Small intestine (tissue), 7 donors: ENCODE measurements at regions not wholly inside any gene's neighbourhood (a gene's known extent, or its start where the extent isn't known, plus 50 kb on each side); places are given as distances from the start of the nearest gene placed in this dataset.
"Not testable (repeated sequence)": the region's sequence is repeated elsewhere in the genome, so short reads cannot be mapped to it uniquely, and the experiment has no call there.

Experiments
- DNase-seq, 2 donors: peaks; one replicate each; pipeline versions ENCODE4 v3.0.0 to v3.0.0-alpha.2; 2013
- FAIRE-seq: peaks from 2 replicates; lab custom pipeline; 2012; peaks lifted over from hg19 to GRCh38; lab: Jason Lieb, UNC
- H3K27ac ChIP-seq, 3 donors: one replicate each; pipeline ENCODE4 v1.5.1; 2013; ENCODE audit warnings: low read length in 2 of 3, mild to moderate bottlenecking in 2 of 3, control low read depth in 1 of 3, inconsistent platforms in 1 of 3, low read depth in 1 of 3, moderate library complexity in 1 of 3
- H3K27me3 ChIP-seq, 3 donors: one replicate each; pipeline ENCODE4 v1.6.1; 2013; ENCODE audit warnings: low read length in 3 of 3, inconsistent platforms in 1 of 3; ENCODE audit not compliant: control insufficient read depth in 3 of 3, insufficient read depth in 3 of 3
- H3K36me3 ChIP-seq, 3 donors: one replicate each; pipeline ENCODE4 v1.6.1; 2013; ENCODE audit warnings: low read length in 3 of 3, inconsistent platforms in 1 of 3, low read depth in 1 of 3, mild to moderate bottlenecking in 1 of 3, moderate library complexity in 1 of 3; ENCODE audit not compliant: control insufficient read depth in 3 of 3, insufficient read depth in 2 of 3
- H3K4me1 ChIP-seq, 3 donors: one replicate each; pipeline ENCODE4 v1.6.1; 2013; ENCODE audit warnings: low read length in 2 of 3, inconsistent platforms in 1 of 3, low read depth in 1 of 3, mild to moderate bottlenecking in 1 of 3, moderate library complexity in 1 of 3; ENCODE audit not compliant: control insufficient read depth in 3 of 3, insufficient read depth in 2 of 3
- H3K4me3 ChIP-seq, 3 donors: one replicate each; pipeline ENCODE4 v1.5.1; 2013; ENCODE audit warnings: low read length in 3 of 3, control low read depth in 1 of 3, inconsistent platforms in 1 of 3, low read depth in 1 of 3, mild to moderate bottlenecking in 1 of 3, moderate library complexity in 1 of 3
- H3K9me3 ChIP-seq, 2 donors: one replicate each; pipeline ENCODE4 v1.6.1; 2013; ENCODE audit warnings: low read depth in 1 of 2, low read length in 1 of 2; ENCODE audit not compliant: control insufficient read depth in 2 of 2, insufficient read depth in 1 of 2
- WGBS, 3 donors: extraction: QIAGEN DNeasy Blood & Tissue Kit; methylation state at CpG; one replicate each; pipeline ENCODE4 v1.1.7; 2013; 5-methylcytosine and 5-hydroxymethylcytosine counted together
- donor health status: healthy with polysubstance abuse.
- donor health status: control.
- donor health status: control.
- donor health status: Bipolar disorder and iron deficiency.
- donor health status: healthy.

GRCh38 chr2:199543606-199544172, 86.0 kb upstream of the SATB2 start:
- Histone ChIP-seq H3K27me3 (no peaks in the 10 kb centered on the region), H3K9me3 (no peaks in the 10 kb centered on the region), H3K27ac (no peak overlapping the region), H3K4me1 (no peaks in the 10 kb centered on the region), H3K36me3 (no peaks in the 10 kb centered on the region), H3K4me3 (no peak overlapping the region)
- DNase-seq (no peak), FAIRE-seq (no peak)
- 70 to 78% (median 77%) methylated on average over 4 of the region's 4 CpGs for WGBS, 3 donors

DNA sequence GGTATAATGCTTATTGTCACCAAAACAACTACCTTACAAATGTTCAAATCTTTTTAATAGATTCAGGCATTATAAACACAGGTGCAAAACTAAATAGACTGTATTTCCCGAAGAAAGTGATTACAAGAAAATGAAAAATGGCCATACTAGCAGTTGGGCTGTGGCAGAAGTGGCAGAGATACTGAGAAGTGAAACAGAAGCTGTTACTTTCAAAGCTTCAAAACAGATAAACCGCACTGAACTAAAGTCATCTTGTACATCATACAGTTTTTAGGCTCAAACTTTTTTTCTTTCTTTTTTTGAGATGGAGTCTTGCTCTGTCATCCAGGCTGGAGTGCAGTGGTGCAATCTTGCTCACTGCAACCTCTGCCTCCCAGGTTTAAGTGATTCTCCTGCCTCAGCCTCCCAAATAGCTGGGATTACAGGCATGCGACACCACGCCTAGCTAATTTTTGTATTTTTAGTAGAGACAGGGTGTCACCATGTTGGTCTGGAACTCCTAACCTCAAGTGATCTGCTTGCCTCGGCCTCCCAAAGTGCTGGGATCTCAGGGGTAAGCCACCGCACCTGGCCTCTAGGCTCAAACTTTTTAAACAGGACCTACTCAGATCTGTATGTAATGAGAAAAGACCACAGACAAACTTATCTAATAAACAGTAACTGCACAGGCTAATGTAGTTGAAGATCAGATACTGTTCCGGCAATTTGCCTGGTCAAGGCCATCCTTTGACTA, 77.9 kb upstream of the SATB2 start:
- no peaks in the 10 kb centered on the region for H3K36me3 ChIP-seq
- no peaks in the 10 kb centered on the region for H3K9me3 ChIP-seq
- no peak overlapping the region for H3K4me3 ChIP-seq
- DNase-seq: no peak
- no peak for FAIRE-seq
- WGBS, 3 donors: 71 to 81% (median 76%) methylated on average over 7 of the region's 7 CpGs
- H3K4me1 ChIP-seq: no peaks in the 10 kb centered on the region
- H3K27me3 ChIP-seq: no peaks in the 10 kb centered on the region
- H3K27ac ChIP-seq: no peak overlapping the region

DNA sequence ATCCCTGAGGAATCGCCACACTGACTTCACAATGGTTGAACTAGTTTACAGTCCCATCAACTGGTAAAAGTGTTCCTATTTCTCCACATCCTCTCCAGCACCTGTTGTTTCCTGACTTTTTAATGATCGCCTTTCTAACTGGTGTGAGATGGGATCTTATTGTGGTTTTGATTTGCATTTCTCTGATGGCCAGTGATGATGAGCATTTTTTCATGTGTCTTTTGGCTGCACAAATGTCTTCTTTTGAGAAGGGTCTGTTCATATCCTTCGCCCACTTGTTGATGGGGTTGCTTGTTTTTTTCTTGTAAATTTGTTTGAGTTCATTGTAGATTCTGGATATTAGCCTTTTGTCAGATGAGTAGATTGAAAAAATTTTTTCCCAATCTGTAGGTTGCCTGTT, 76.1 kb upstream of the SATB2 start:
- not testable (repeated sequence) for FAIRE-seq, H3K27me3 ChIP-seq, DNase-seq, H3K27ac ChIP-seq, H3K9me3 ChIP-seq, H3K4me3 ChIP-seq, H3K36me3 ChIP-seq, H3K4me1 ChIP-seq
- 90 to 98% (median 91%) methylated on average over 3 of the region's 3 CpGs for WGBS, 3 donors

DNA sequence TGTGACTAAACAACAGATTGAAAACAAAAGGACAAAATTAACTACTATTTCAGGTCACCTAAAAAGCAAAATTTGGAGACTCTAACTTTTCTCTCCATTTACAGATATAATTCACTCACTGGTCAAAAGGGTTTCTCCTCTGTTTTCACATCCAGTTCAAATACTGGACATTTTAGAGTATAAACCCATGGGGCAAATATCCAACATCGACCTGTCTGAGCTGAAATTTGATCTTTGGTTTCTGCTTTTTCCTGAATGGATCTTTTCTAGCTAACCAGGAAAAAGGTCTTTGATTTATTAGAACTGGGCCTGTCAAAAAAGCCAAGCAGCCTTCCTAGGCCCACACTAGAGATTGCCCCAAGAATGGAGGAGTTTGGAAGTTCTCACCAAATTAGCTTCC, 69.3 kb upstream of the SATB2 start:
- Histone ChIP-seq H3K9me3 (peaks cover 0 to 5% of the 10 kb centered on the region in 2 donors), H3K4me3 (no peak overlapping the region), H3K27ac (no peak overlapping the region), H3K27me3 (no peaks in the 10 kb centered on the region), H3K4me1 (peaks cover 0 to 1% (median 0%) of the 10 kb centered on the region in 3 donors), H3K36me3 (no peaks in the 10 kb centered on the region)
- no peak for DNase-seq
- WGBS, 3 donors: 73 to 82% (median 79%) methylated on average over 1 of the region's 1 CpG
- no peak for FAIRE-seq

GRCh38 chr2:199524689-199525574, 67.2 kb upstream of the SATB2 start:
- H3K27ac ChIP-seq: no peak overlapping the region
- FAIRE-seq (no peak), DNase-seq (peak; percentile 19 to 30)
- H3K9me3 ChIP-seq: peaks cover 0 to 5% of the 10 kb centered on the region in 2 donors
- no peaks in the 10 kb centered on the region for H3K36me3 ChIP-seq
- 60 to 73% (median 63%) methylated on average over 3 of the region's 3 CpGs for WGBS, 3 donors
- peaks cover 0 to 1% (median 0%) of the 10 kb centered on the region in 3 donors for H3K4me1 ChIP-seq
- H3K27me3 ChIP-seq: no peaks in the 10 kb centered on the region
- H3K4me3 ChIP-seq: no peak overlapping the region

- H3K27ac ChIP-seq: no peak overlapping the region
- H3K4me1 ChIP-seq: no peaks in the 10 kb centered on the region
- DNase-seq (no peak), FAIRE-seq (no peak)
- no peak overlapping the region for H3K4me3 ChIP-seq
- H3K27me3 ChIP-seq: peaks cover 0 to 3% (median 0%) of the 10 kb centered on the region in 3 donors
- H3K9me3 ChIP-seq: no peaks in the 10 kb centered on the region
- 69 to 88% (median 71%) methylated on average over 1 of the region's 1 CpG for WGBS, 3 donors
- no peaks in the 10 kb centered on the region for H3K36me3 ChIP-seq
These were observed 51.7 kb upstream of the SATB2 start for GRCh38 chr2:199509403-199509802.
